ENCODE measurements at regions not wholly inside any gene's neighbourhood (a gene's known extent, or its start where the extent isn't known, plus 50 kb on each side); places are given as distances from the start of the nearest gene placed in this dataset.
A peak's percentile ranks its signal among the peaks of the same experiment; 100 is the strongest.

DNA sequence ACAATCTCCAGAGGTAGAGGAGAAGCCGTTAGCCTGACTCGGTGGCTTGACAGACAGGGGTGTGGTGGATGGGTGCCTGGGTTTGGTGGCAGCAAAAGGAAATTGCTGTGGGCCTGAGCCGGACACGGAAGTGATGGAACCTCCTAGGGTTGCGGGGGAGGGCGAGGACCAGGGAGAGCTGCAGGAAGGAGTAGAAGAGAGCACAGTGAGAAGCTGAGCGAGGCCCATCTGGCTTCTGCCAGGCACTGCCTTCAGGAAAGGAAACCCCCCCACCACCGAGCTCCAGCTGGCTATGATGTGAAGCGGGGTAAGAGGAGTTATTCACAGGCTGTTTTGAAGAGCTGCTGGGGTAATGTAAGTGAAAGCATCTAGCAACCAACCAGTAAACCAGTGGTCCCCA lies 134.6 kb downstream of the TSN start:
- H3K27ac Mint-ChIP-seq (ENCODE audit: unreplicated experiment): no peak overlapping the region
- no peaks in the 10 kb centered on the region for H3K4me1 Mint-ChIP-seq (ENCODE audit: unreplicated experiment)
- H3K27me3 Mint-ChIP-seq (ENCODE audit: unreplicated experiment): peaks cover 15% of the 10 kb centered on the region
- no peak overlapping the region for H3K4me3 Mint-ChIP-seq (ENCODE audit: unreplicated experiment)
- no peaks in the 10 kb centered on the region for H3K9me3 Mint-ChIP-seq (ENCODE audit: unreplicated experiment)
- DNase-seq (ENCODE audit: extremely low spot score, unreplicated experiment): no peak
- no peaks in the 10 kb centered on the region for H3K36me3 Mint-ChIP-seq (ENCODE audit: unreplicated experiment)
- TF ChIP-seq, protein P1, sequence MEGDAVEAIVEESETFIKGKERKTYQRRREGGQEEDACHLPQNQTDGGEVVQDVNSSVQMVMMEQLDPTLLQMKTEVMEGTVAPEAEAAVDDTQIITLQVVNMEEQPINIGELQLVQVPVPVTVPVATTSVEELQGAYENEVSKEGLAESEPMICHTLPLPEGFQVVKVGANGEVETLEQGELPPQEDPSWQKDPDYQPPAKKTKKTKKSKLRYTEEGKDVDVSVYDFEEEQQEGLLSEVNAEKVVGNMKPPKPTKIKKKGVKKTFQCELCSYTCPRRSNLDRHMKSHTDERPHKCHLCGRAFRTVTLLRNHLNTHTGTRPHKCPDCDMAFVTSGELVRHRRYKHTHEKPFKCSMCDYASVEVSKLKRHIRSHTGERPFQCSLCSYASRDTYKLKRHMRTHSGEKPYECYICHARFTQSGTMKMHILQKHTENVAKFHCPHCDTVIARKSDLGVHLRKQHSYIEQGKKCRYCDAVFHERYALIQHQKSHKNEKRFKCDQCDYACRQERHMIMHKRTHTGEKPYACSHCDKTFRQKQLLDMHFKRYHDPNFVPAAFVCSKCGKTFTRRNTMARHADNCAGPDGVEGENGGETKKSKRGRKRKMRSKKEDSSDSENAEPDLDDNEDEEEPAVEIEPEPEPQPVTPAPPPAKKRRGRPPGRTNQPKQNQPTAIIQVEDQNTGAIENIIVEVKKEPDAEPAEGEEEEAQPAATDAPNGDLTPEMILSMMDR (IDR thresholded peaks at IDR 0.05): no peak

DNA sequence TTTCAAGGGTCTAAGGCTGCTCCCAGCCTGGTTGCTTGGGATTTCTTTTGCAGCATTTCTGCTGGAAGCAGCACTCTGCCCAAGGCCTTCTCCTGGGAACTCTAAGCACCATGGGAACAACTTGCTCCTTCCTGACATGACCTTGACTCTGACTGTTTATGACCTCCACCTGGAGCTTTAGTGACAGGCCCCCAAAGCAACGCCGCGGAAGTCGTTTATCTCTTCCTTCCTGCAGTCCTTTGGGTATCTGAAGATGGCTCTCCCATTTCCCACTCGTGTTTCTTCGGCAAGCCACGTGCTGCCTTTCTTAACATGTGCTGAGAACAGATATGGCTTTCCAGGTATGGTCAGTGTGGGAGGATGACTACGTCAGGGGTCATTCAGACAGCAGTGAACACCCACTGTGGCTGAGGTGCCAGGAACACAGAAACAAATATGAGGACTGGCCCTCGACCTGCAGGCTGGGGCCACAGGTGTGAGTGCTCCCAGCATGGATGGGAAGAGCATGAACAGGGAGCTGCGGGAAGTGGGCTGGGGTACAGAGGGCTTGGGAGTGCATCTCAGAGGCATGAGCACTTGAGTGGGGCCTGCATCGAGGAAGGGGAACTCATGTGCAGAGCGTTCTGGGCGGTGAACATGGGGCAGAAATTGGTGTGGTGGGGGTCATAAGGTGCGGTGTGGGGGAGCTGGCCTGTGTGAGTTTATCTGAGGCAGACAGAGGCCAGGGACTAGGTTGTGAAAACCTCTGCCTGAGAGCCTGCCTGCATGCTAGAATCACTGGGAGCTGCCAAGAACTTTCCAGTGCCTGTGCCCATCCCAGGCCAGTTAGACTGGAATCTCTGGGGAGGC lies 140.5 kb downstream of the TSN start:
- DNase-seq (ENCODE audit: extremely low spot score, unreplicated experiment): no peak
- Mint-ChIP-seq H3K27me3 (ENCODE audit: unreplicated experiment) (peaks cover 2% of the 10 kb centered on the region), H3K9me3 (ENCODE audit: unreplicated experiment) (no peaks in the 10 kb centered on the region), H3K27ac (ENCODE audit: unreplicated experiment) (no peak overlapping the region), H3K4me1 (ENCODE audit: unreplicated experiment) (no peaks in the 10 kb centered on the region), H3K4me3 (ENCODE audit: unreplicated experiment) (no peak overlapping the region), H3K36me3 (ENCODE audit: unreplicated experiment) (no peaks in the 10 kb centered on the region)
- TF ChIP-seq, protein P1 (IDR thresholded peaks at IDR 0.05): no peak

DNA sequence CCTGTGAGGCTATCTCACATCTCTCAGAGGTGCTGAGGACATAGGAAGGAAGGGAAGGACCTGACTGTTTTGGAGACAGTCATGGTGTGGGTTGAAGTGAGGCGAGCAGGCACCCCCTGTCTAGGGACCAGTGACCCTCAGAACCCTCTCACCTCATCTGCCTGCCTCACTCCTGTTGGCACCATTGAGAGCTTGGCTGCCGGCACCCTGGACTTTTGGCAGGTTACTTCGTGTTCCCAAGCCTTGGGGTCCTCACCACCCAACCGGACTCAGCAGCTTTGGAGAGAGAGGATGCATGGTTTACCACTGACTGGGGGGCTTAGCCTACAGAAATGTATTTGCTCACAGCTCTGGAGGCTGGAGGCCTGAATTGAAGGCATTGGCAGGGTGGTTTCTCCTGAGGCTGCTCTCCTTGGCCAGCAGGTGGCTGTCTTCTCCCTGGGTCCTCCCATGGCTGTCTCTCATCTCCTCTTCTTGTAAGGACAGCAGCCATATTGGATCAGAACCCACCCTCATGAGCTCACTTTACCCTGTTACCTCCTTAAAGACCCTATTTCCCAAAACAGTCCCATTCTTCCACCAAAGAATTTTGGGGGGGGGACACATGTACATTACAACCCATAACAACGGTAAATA lies 142.0 kb downstream of the TSN start:
- TF ChIP-seq, protein P1 (IDR thresholded peaks at IDR 0.05): peak; percentile 56
- no peaks in the 10 kb centered on the region for H3K4me1 Mint-ChIP-seq (ENCODE audit: unreplicated experiment)

DNA sequence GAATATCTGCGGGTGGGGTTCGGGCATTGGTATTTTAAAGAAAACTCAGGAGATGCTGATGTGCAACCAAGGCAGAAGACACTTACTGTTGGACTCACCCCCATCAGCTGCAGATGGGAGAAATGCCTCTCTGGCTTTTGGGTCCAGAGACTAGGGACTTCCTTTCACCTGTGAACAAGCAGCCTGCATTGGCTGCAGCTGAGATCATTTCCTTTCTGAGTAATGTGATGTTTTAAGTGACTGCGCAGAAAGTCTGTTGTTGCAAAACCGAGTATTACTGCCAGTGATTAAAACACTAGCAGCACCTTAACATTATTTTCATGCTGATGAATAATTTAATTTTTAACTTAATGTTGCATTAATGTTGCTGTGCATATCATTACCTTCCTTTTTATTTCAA lies 143.0 kb downstream of the TSN start:
- no peaks in the 10 kb centered on the region for H3K9me3 Mint-ChIP-seq (ENCODE audit: unreplicated experiment)
- no peaks in the 10 kb centered on the region for H3K36me3 Mint-ChIP-seq (ENCODE audit: unreplicated experiment)
- H3K4me3 Mint-ChIP-seq (ENCODE audit: unreplicated experiment): no peak overlapping the region
- H3K27me3 Mint-ChIP-seq (ENCODE audit: unreplicated experiment): peaks cover 2% of the 10 kb centered on the region
- no peak overlapping the region for H3K27ac Mint-ChIP-seq (ENCODE audit: unreplicated experiment)
- DNase-seq (ENCODE audit: extremely low spot score, unreplicated experiment): no peak
- TF ChIP-seq, protein P1 (IDR thresholded peaks at IDR 0.05): no peak
- H3K4me1 Mint-ChIP-seq (ENCODE audit: unreplicated experiment): no peaks in the 10 kb centered on the region

More for the DNA sequence above, 142.0 kb downstream of the TSN start:
- Mint-ChIP-seq H3K9me3 (ENCODE audit: unreplicated experiment) (no peaks in the 10 kb centered on the region), H3K4me3 (ENCODE audit: unreplicated experiment) (no peak overlapping the region), H3K36me3 (ENCODE audit: unreplicated experiment) (no peaks in the 10 kb centered on the region), H3K27me3 (ENCODE audit: unreplicated experiment) (peaks cover 2% of the 10 kb centered on the region), H3K27ac (ENCODE audit: unreplicated experiment) (no peak overlapping the region)
- DNase-seq (ENCODE audit: extremely low spot score, unreplicated experiment): no peak

- Mint-ChIP-seq H3K4me1 (ENCODE audit: unreplicated experiment) (no peaks in the 10 kb centered on the region), H3K27ac (ENCODE audit: unreplicated experiment) (no peak overlapping the region), H3K36me3 (ENCODE audit: unreplicated experiment) (no peaks in the 10 kb centered on the region), H3K4me3 (ENCODE audit: unreplicated experiment) (no peak overlapping the region), H3K27me3 (ENCODE audit: unreplicated experiment) (peaks cover 13% of the 10 kb centered on the region), H3K9me3 (ENCODE audit: unreplicated experiment) (no peaks in the 10 kb centered on the region)
- no peak for DNase-seq (ENCODE audit: extremely low spot score, unreplicated experiment)
- TF ChIP-seq, protein P1 (IDR thresholded peaks at IDR 0.05): no peak
Measured at GRCh38 chr2:121900391-121900790, 144.9 kb downstream of the TSN start.

All from osteocyte (in vitro differentiated cells).